Keratinocyte (primary cell): ENCODE measurements at regions not wholly inside any gene's neighbourhood (a gene's known extent, or its start where the extent isn't known, plus 50 kb on each side); places are given as distances from the start of the nearest gene placed in this dataset.

Experiments used
- DNase-seq: peaks from one replicate; pipeline ENCODE4 v3.0.0-alpha.2; 2011; ENCODE audit warnings: low read depth, missing footprints, low spot score
- FAIRE-seq: peaks from 2 replicates; lab custom pipeline; 2011; peaks lifted over from hg19 to GRCh38; lab: Jason Lieb, UNC
- H2AFZ ChIP-seq: 2 replicates; pipeline ENCODE4 v1.6.0; 2012; ENCODE audit warnings: low read length, control low read depth, inconsistent platforms; ENCODE audit not compliant: control insufficient read depth
- H3K27ac ChIP-seq: 2 replicates; pipeline ENCODE4 v1.5.1; 2011; ENCODE audit warnings: low read length; ENCODE audit not compliant: control insufficient read depth, insufficient read depth
- H3K27me3 ChIP-seq: 3 replicates; pipeline ENCODE4 v1.6.0; 2011; ENCODE audit warnings: low read length; ENCODE audit not compliant: control insufficient read depth, insufficient read depth; ENCODE audit errors: extremely low read depth
- H3K36me3 ChIP-seq, 2 experiments: 2 replicates in 1 of 2; 3 replicates in 1 of 2; pipeline ENCODE4 v1.5.1; 2011; ENCODE audit warnings: low read length in 2 of 2, mild to moderate bottlenecking in 1 of 2; ENCODE audit not compliant: control insufficient read depth in 2 of 2, insufficient read depth in 2 of 2; ENCODE audit errors: extremely low read depth in 1 of 2
- H3K4me1 ChIP-seq: 3 replicates; pipeline ENCODE4 v1.5.1; 2011; ENCODE audit warnings: low read length; ENCODE audit not compliant: control insufficient read depth, insufficient read depth; ENCODE audit errors: extremely low read depth
- H3K4me2 ChIP-seq: 3 replicates; pipeline ENCODE4 v1.6.0; 2011; ENCODE audit warnings: low read depth, low read length; ENCODE audit not compliant: control insufficient read depth, insufficient read depth; ENCODE audit errors: extremely low read depth
- H3K4me3 ChIP-seq, 3 experiments: fragments of 200-600 bp in 1 of 3; sonication (generic) in 1 of 3; 2 replicates in 2 of 3; 3 replicates in 1 of 3; pipeline ENCODE4 v1.5.1; 2011 to 2016; ENCODE audit warnings: low read length in 3 of 3, mild to moderate bottlenecking in 3 of 3, control low read depth in 2 of 3, inconsistent platforms in 1 of 3, low read depth in 1 of 3, mixed read lengths in 1 of 3, mixed run types in 1 of 3, moderate library complexity in 1 of 3; ENCODE audit not compliant: control insufficient read depth in 2 of 3, insufficient read depth in 2 of 3; ENCODE audit errors: extremely low read depth in 1 of 3
- H3K79me2 ChIP-seq: 2 replicates; pipeline ENCODE4 v1.6.0; 2012; ENCODE audit warnings: low read length; ENCODE audit not compliant: control insufficient read depth, insufficient read depth
- H3K9ac ChIP-seq: 3 replicates; pipeline ENCODE4 v1.6.0; 2011; ENCODE audit warnings: low read length; ENCODE audit not compliant: control insufficient read depth, insufficient read depth; ENCODE audit errors: extremely low read depth
- H3K9me1 ChIP-seq: 3 replicates; pipeline ENCODE4 v1.6.0; 2011; ENCODE audit warnings: low read length; ENCODE audit not compliant: control insufficient read depth, insufficient read depth; ENCODE audit errors: extremely low read depth
- H3K9me3 ChIP-seq: 2 replicates; pipeline ENCODE4 v1.5.1; 2012; ENCODE audit warnings: low read depth, low read length; ENCODE audit not compliant: control insufficient read depth
- H4K20me1 ChIP-seq: 3 replicates; pipeline ENCODE4 v1.6.0; 2011; ENCODE audit warnings: low read length; ENCODE audit not compliant: control insufficient read depth, insufficient read depth; ENCODE audit errors: extremely low read depth
- CTCF ChIP-seq, 3 experiments: IDR thresholded peaks in 1 of 3; conservative IDR thresholded peaks in 1 of 3; optimal IDR thresholded peaks in 1 of 3; 2 replicates in 2 of 3; 3 replicates in 1 of 3; pipeline versions ENCODE3 to v1.5.1; 2011; ENCODE audit warnings: low read length in 3 of 3, mild to moderate bottlenecking in 3 of 3, moderate library complexity in 2 of 3, control low read depth in 1 of 3, inconsistent platforms in 1 of 3; ENCODE audit not compliant: insufficient read depth in 2 of 3; ENCODE audit errors: extremely low read depth in 1 of 3
- EZH2 ChIP-seq: IDR thresholded peaks from one replicate; pipeline ENCODE4 v1.6.1; 2012; ENCODE audit warnings: inconsistent platforms, mild to moderate bottlenecking, low read length, moderate library complexity
- dilution Hi-C: fragments of 300-500 bp; cut with MboI; formaldehyde crosslinking; loops from one replicate; pipeline ENCODE4 v1.7.0; 2020; ENCODE audit warnings: low sequenced_read_pairs; ENCODE audit not compliant: extremely low pct_ligation_motif_present

- H3K9me3 ChIP-seq = no peaks in the 10 kb centered on the region
- no peak for DNase-seq
- H3K36me3 ChIP-seq = no peaks in the 10 kb centered on the region
- TF ChIP-seq EZH2 = no peak
- TF ChIP-seq CTCF (optimal IDR thresholded peaks at IDR 0.05 in 1 of 3, IDR thresholded peaks at IDR 0.05 in 1 of 3, conservative IDR thresholded peaks at IDR 0.05 in 1 of 3; ENCODE audit: extremely low read depth in 1 of 3, insufficient read depth in 2 of 3, low read length in 3 of 3) = no peak
- no peaks in the 10 kb centered on the region for H3K4me1 ChIP-seq
- H4K20me1 ChIP-seq = no peaks in the 10 kb centered on the region
- H3K9me1 ChIP-seq = no peaks in the 10 kb centered on the region
- H3K27me3 ChIP-seq = no peaks in the 10 kb centered on the region
- H3K9ac ChIP-seq = no peak overlapping the region
- dilution Hi-C loops = no loop called here
- no peak overlapping the region for H3K27ac ChIP-seq
- no peak overlapping the region for H3K4me3 ChIP-seq
- H3K79me2 ChIP-seq = no peaks in the 10 kb centered on the region
- H3K4me2 ChIP-seq = no peak overlapping the region
- no peak overlapping the region for H2AFZ ChIP-seq
- FAIRE-seq = no peak
Measured at GRCh38 chr4:18192901-18193300, 171.3 kb upstream of the LCORL start.

GRCh38 chr4:18185491-18185890, 163.9 kb upstream of the LCORL start:
- H3K9me3 ChIP-seq = no peaks in the 10 kb centered on the region
- no peak for FAIRE-seq
- no peaks in the 10 kb centered on the region for H4K20me1 ChIP-seq

More at GRCh38 chr4:18185491-18185890, 163.9 kb upstream of the LCORL start:
- Histone ChIP-seq H3K4me1 (no peaks in the 10 kb centered on the region), H2AFZ (no peak overlapping the region), H3K4me2 (no peak overlapping the region), H3K9ac (no peak overlapping the region), H3K79me2 (no peaks in the 10 kb centered on the region), H3K9me1 (no peaks in the 10 kb centered on the region), H3K36me3 (no peaks in the 10 kb centered on the region), H3K27ac (no peak overlapping the region), H3K4me3 (no peak overlapping the region), H3K27me3 (no peaks in the 10 kb centered on the region)
- dilution Hi-C loops = no loop called here
- no peak for DNase-seq
- TF ChIP-seq EZH2 (no peak), CTCF (optimal IDR thresholded peaks at IDR 0.05 in 1 of 3, IDR thresholded peaks at IDR 0.05 in 1 of 3, conservative IDR thresholded peaks at IDR 0.05 in 1 of 3; ENCODE audit: extremely low read depth in 1 of 3, insufficient read depth in 2 of 3, low read length in 3 of 3) (no peak)
